ENCODE measurements at regions not wholly inside any gene's neighbourhood (a gene's known extent, or its start where the extent isn't known, plus 50 kb on each side); places are given as distances from the start of the nearest gene placed in this dataset.
A peak's percentile ranks its signal among the peaks of the same experiment; 100 is the strongest.
"Not testable (repeated sequence)": the region's sequence is repeated elsewhere in the genome, so short reads cannot be mapped to it uniquely, and the experiment has no call there.

GRCh38 chr17:20825539-20825938, 217.3 kb downstream of the USP22 start:
- DNase-seq: no peak
- 85 to 92% (median 90%) methylated on average over 9 of the region's 9 CpGs for WGBS, 3 donors
- no peak overlapping the region for H3K4me3 ChIP-seq
- intact Hi-C loops (cut with DNase I): no loop called here
- no peak overlapping the region for H3K27ac ChIP-seq
- no peaks in the 10 kb centered on the region for H3K4me1 ChIP-seq (ENCODE audit: insufficient read depth)
- TF ChIP-seq EP300 (IDR thresholded peaks at IDR 0.05): no peak
- TF ChIP-seq CTCF (IDR thresholded peaks at IDR 0.05): no peak
- no peak for TF ChIP-seq POLR2A (IDR thresholded peaks at IDR 0.05)
- no peaks in the 10 kb centered on the region for H3K9me3 ChIP-seq
- no peaks in the 10 kb centered on the region for H3K36me3 ChIP-seq
- H3K27me3 ChIP-seq: no peaks in the 10 kb centered on the region

- not testable (repeated sequence) for H3K4me3 ChIP-seq, H3K27ac ChIP-seq
These were observed 202.4 kb downstream of the USP22 start for GRCh38 chr17:20840453-20840852.

GRCh38 chr17:20840987-20841865, 201.6 kb downstream of the USP22 start:
- WGBS, 3 donors: 34 to 77% (median 58%) methylated on average over 21 to 62 of the region's 62 CpGs
- intact Hi-C loops (cut with DNase I): not testable (repeated sequence)

More at GRCh38 chr17:20840453-20840852, 202.4 kb downstream of the USP22 start:
- H3K27me3 ChIP-seq; DNase-seq; intact Hi-C loops (cut with DNase I); H3K9me3 ChIP-seq; H3K36me3 ChIP-seq; H3K4me1 ChIP-seq (ENCODE audit: insufficient read depth): not testable (repeated sequence)
- 18 to 25% (median 25%) methylated on average over 14 to 17 of the region's 23 CpGs for WGBS, 3 donors

GRCh38 chr17:20842012-20842411, 200.8 kb downstream of the USP22 start:
- H3K4me3 ChIP-seq; intact Hi-C loops (cut with DNase I); H3K27ac ChIP-seq; H3K4me1 ChIP-seq (ENCODE audit: insufficient read depth); H3K9me3 ChIP-seq; DNase-seq; H3K36me3 ChIP-seq; H3K27me3 ChIP-seq: not testable (repeated sequence)
- WGBS, 3 donors: 85 to 93% (median 92%) methylated on average over 10 to 14 of the region's 14 CpGs

More at GRCh38 chr17:20840987-20841865, 201.6 kb downstream of the USP22 start:
- H3K9me3 ChIP-seq; DNase-seq; H3K36me3 ChIP-seq; H3K4me1 ChIP-seq (ENCODE audit: insufficient read depth); H3K27me3 ChIP-seq; H3K27ac ChIP-seq; H3K4me3 ChIP-seq: not testable (repeated sequence)

- H3K4me1 ChIP-seq (ENCODE audit: insufficient read depth); H3K4me3 ChIP-seq; intact Hi-C loops (cut with DNase I); H3K36me3 ChIP-seq; DNase-seq; H3K9me3 ChIP-seq; H3K27ac ChIP-seq; H3K27me3 ChIP-seq: not testable (repeated sequence)
- 39 to 41% (median 39%) methylated on average over 15 to 19 of the region's 19 CpGs for whole genome bisulfite sequencing, 3 donors
These were observed 199.6 kb downstream of the USP22 start for GRCh38 chr17:20843261-20843660.

GRCh38 chr17:20843799-20844553, 198.8 kb downstream of the USP22 start:
- intact Hi-C loops (cut with DNase I); H3K27me3 ChIP-seq: not testable (repeated sequence)
- WGBS, 3 donors: 3 to 7% (median 4%) methylated on average over 29 to 63 of the region's 74 CpGs

GRCh38 chr17:20848869-20849443, 193.9 kb downstream of the USP22 start:
- DNase-seq; H3K4me3 ChIP-seq; H3K4me1 ChIP-seq (ENCODE audit: insufficient read depth); H3K9me3 ChIP-seq; H3K27me3 ChIP-seq; H3K27ac ChIP-seq; intact Hi-C loops (cut with DNase I); H3K36me3 ChIP-seq: not testable (repeated sequence)
- WGBS, 3 donors: 60 to 72% (median 72%) methylated on average over 3 of the region's 3 CpGs

More at GRCh38 chr17:20843799-20844553, 198.8 kb downstream of the USP22 start:
- not testable (repeated sequence) for H3K9me3 ChIP-seq; H3K27ac ChIP-seq; DNase-seq; H3K4me1 ChIP-seq (ENCODE audit: insufficient read depth); H3K36me3 ChIP-seq; H3K4me3 ChIP-seq

- H3K27ac ChIP-seq; H3K36me3 ChIP-seq; H3K27me3 ChIP-seq; H3K4me1 ChIP-seq (ENCODE audit: insufficient read depth); intact Hi-C loops (cut with DNase I); H3K9me3 ChIP-seq: not testable (repeated sequence)
- peak in 2 of 5 donors; percentile 15 to 33 for DNase-seq
- 7% methylated on average over 21 of the region's 21 CpGs for WGBS, 3 donors
- peak overlapping the region; percentile 27 for H3K4me3 ChIP-seq
These were observed 191.1 kb downstream of the USP22 start for GRCh38 chr17:20851591-20852238.
